Spinal cord (tissue), 9 donors: ENCODE measurements at regions not wholly inside any gene's neighbourhood (a gene's known extent, or its start where the extent isn't known, plus 50 kb on each side); places are given as distances from the start of the nearest gene placed in this dataset.

ENCODE experiments used
- DNase-seq, 6 donors: peaks; one replicate each; pipeline versions ENCODE4 v3.0.0 to v3.0.0-alpha.2; 2013 to 2015; ENCODE audit warnings: low spot score in 6 of 6, low read depth in 4 of 6
- H3K27ac ChIP-seq: one replicate; pipeline ENCODE4 v1.5.1; 2013; ENCODE audit warnings: low read depth, low read length, control low read depth
- H3K27me3 ChIP-seq: one replicate; pipeline ENCODE4 v1.6.1; 2013; ENCODE audit warnings: low read length; ENCODE audit not compliant: control insufficient read depth, insufficient read depth
- H3K36me3 ChIP-seq: one replicate; pipeline ENCODE4 v1.6.1; 2013; ENCODE audit warnings: low read length; ENCODE audit not compliant: control insufficient read depth, insufficient read depth
- H3K4me1 ChIP-seq: one replicate; pipeline ENCODE4 v1.6.1; 2013; ENCODE audit warnings: low read length; ENCODE audit not compliant: control insufficient read depth, insufficient read depth
- H3K4me3 ChIP-seq: one replicate; pipeline ENCODE4 v1.5.1; 2013; ENCODE audit warnings: low read depth, low read length, control low read depth
- H3K9me3 ChIP-seq: one replicate; pipeline ENCODE4 v1.6.1; 2013; ENCODE audit warnings: low read length; ENCODE audit not compliant: control insufficient read depth, insufficient read depth
- WGBS: methylation state at CpG from one replicate; pipeline ENCODE4 v1.1.5; 2013; ENCODE audit warnings: missing lambda C conversion rate; ENCODE audit not compliant: insufficient coverage; 5-methylcytosine and 5-hydroxymethylcytosine counted together
- donor health status: healthy.

DNA sequence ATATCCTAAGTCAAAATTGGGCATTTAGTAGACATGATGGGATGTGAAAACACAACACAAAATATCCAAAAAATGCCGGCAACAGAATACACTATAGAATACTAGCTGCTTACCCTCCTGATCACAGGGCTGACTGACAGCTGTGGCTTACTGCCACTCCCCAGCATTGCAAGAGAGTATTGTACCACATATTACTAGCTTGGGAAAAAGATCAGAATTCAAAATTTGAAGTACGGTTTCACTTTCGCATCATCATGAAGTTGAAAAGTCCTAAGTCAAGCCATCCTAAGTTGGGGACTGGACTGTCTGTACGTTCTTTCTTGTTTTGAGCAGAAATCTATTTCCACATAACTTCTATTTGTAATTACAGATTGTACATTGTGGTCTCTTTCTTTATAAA lies 851.4 kb downstream of the MAT2B start:
- H3K4me3 ChIP-seq: no peak overlapping the region
- H3K36me3 ChIP-seq: no peaks in the 10 kb centered on the region
- no CpG with 5 or more reads among the region's 4 CpGs for WGBS
- no peaks in the 10 kb centered on the region for H3K27me3 ChIP-seq
- no peaks in the 10 kb centered on the region for H3K4me1 ChIP-seq
- DNase-seq: no peak
- no peak overlapping the region for H3K27ac ChIP-seq
- no peaks in the 10 kb centered on the region for H3K9me3 ChIP-seq

DNA sequence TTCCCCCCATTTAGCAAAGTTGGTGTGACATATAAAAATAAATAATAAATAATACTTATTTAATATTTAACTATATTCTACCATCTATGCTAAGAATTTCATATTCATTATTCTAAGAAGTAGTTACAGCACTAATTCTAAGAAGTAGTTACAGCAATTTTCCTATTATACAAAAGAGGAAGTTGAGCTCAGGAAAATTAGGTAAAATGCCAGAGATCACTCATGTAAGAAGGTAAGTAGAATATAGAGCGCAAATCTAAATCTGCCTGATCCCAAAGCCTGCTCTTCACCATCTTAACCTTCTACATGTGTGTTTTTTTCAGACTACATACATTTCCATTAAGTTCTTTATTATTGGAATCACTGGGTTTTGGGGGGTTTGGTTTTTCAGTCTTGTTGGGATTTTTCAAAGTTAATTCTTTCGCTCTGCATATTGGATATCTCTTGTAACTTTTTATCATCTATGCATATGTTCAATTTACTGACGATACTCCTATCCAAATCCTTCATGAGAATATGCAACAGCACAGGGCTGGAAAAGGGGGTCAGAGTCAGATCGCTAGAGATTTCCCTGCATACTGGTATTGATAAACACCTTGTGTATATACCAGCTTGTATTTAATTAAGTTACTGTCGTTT lies 852.1 kb downstream of the MAT2B start:
- H3K4me3 ChIP-seq: no peak overlapping the region
- H3K36me3 ChIP-seq: no peaks in the 10 kb centered on the region
- H3K27ac ChIP-seq: no peak overlapping the region
- WGBS: no CpG with 5 or more reads among the region's 5 CpGs
- no peaks in the 10 kb centered on the region for H3K27me3 ChIP-seq
- DNase-seq: no peak
- H3K4me1 ChIP-seq: no peaks in the 10 kb centered on the region
- H3K9me3 ChIP-seq: no peaks in the 10 kb centered on the region

DNA sequence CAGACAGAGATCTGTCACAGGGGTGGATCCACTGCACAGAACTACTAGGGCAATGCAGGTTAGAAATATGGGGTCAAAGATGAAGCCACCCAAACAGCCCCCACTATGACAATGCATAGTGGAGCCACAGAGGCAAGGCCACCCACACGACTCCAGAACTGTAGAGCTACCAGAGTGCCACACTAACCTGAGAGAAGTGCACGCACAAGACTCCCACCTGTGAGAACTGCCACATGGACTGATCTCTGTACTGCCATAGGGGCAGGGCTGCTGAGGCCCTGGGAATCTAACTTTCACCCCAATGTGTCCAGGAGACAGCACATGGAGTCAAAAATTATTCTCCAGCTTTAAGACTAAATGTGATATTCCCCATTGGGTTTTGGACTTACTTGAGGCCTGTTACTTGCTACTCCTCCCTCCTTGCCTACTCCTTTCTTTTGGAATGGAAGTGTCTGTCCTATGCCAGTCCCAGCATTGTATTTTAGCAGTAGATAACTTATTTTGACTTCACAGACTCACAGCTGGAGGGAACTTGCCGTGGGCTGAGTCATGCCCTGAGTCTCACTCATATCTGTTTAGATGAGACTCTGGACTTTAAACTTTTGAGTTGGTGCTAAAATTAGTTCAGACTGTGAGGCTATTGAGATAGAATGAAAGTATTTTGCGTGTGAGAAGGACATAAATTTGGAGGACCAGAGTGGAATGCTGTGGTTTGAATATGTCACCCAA lies 853.3 kb downstream of the MAT2B start:
- WGBS: 89% methylated on average over 2 of the region's 4 CpGs
- Histone ChIP-seq H3K4me3 (no peak overlapping the region), H3K27ac (no peak overlapping the region), H3K4me1 (no peaks in the 10 kb centered on the region), H3K36me3 (no peaks in the 10 kb centered on the region), H3K27me3 (no peaks in the 10 kb centered on the region), H3K9me3 (no peaks in the 10 kb centered on the region)
- no peak for DNase-seq

- no peak overlapping the region for H3K4me3 ChIP-seq
- H3K27me3 ChIP-seq: no peaks in the 10 kb centered on the region
- DNase-seq: no peak
- H3K4me1 ChIP-seq: no peaks in the 10 kb centered on the region
- no peaks in the 10 kb centered on the region for H3K9me3 ChIP-seq
- WGBS: 97% methylated on average over 3 of the region's 4 CpGs
- no peak overlapping the region for H3K27ac ChIP-seq
- no peaks in the 10 kb centered on the region for H3K36me3 ChIP-seq
Measured at GRCh38 chr5:164359260-164360255, 854.1 kb downstream of the MAT2B start.

DNA sequence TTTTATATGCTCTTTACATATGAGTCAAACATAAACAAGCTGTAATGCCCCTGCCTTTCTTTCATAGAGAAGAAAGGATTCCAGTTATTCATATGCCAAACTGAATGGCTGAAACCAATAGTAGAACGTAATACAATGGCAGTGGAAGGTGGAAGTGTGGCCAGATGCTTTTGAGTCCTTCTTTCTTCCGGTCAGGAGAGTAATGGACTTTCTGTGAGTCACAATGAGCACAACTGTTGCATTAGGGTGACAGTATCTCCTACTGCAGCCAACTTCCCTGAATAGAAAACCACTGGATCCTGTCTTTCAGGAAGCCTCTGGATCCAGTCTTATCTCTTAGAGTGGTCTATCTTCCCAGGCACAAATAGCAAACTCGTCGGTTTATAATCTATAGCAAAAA lies 855.2 kb downstream of the MAT2B start:
- H3K4me3 ChIP-seq: no peak overlapping the region
- no peaks in the 10 kb centered on the region for H3K4me1 ChIP-seq
- no peak for DNase-seq
- no CpG with 5 or more reads among the region's 4 CpGs for WGBS
- H3K9me3 ChIP-seq: no peaks in the 10 kb centered on the region
- no peaks in the 10 kb centered on the region for H3K36me3 ChIP-seq
- no peak overlapping the region for H3K27ac ChIP-seq
- H3K27me3 ChIP-seq: no peaks in the 10 kb centered on the region

DNA sequence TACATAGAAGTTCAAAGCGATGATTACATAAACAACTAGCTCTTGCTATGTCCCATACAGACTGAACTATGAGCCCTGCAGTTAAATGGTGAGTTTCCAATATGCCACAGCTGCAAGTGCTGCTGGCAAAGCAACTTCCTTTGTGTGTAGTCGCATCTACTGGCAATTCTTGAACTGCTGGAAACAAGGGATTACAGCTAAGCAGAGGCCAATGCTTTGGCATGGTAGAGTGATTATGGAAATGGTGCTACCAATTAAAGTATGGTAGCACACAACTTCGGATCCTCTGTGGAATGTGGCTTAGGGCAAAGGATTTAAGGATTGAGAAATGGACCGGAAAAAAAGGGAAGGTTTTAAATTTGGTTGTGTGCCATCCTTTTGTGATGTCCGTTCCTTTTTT lies 856.6 kb downstream of the MAT2B start:
- peak in 3 of 6 donors; percentile 19 to 86 (median 32) for DNase-seq
- Histone ChIP-seq H3K9me3 (no peaks in the 10 kb centered on the region), H3K27ac (no peak overlapping the region), H3K27me3 (no peaks in the 10 kb centered on the region), H3K36me3 (no peaks in the 10 kb centered on the region), H3K4me1 (no peaks in the 10 kb centered on the region), H3K4me3 (no peak overlapping the region)
- 56% methylated on average over 3 of the region's 5 CpGs for whole genome bisulfite sequencing

GRCh38 chr5:164362835-164363234 lies 857.4 kb downstream of the MAT2B start:
- H3K4me1 ChIP-seq: no peaks in the 10 kb centered on the region
- H3K4me3 ChIP-seq: no peak overlapping the region
- no peaks in the 10 kb centered on the region for H3K9me3 ChIP-seq

GRCh38 chr5:164364237-164365208 lies 859.1 kb downstream of the MAT2B start:
- no peaks in the 10 kb centered on the region for H3K9me3 ChIP-seq
- H3K36me3 ChIP-seq: no peaks in the 10 kb centered on the region
- no peak overlapping the region for H3K27ac ChIP-seq
- H3K4me3 ChIP-seq: no peak overlapping the region
- peak in 3 of 6 donors; percentile 17 to 82 (median 77) for DNase-seq
- H3K4me1 ChIP-seq: no peaks in the 10 kb centered on the region
- no CpG with 5 or more reads among the region's 7 CpGs for WGBS
- no peaks in the 10 kb centered on the region for H3K27me3 ChIP-seq

More at GRCh38 chr5:164362835-164363234, 857.4 kb downstream of the MAT2B start:
- no peak for DNase-seq
- Histone ChIP-seq H3K36me3 (no peaks in the 10 kb centered on the region), H3K27me3 (no peaks in the 10 kb centered on the region), H3K27ac (no peak overlapping the region)

DNA sequence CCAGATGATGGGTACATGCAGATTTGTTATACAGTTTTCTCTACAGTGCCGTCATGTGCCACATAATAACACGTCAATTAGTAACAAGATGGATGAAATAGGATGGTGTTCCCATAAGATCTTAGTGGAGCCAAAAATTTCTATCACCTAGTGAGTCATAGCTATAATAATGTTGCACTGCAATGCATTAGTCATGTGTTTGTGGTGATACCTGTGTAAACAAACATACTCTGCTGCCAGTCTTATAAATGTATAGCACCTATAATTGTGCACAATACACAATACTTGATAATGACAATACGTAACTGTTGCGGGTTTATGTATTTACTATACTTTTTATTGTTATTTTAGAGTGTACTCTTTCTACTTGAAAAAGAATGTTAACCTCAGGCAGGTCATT lies 865.4 kb downstream of the MAT2B start:
- Histone ChIP-seq H3K4me3 (no peak overlapping the region), H3K4me1 (no peaks in the 10 kb centered on the region), H3K27me3 (no peaks in the 10 kb centered on the region), H3K27ac (no peak overlapping the region), H3K36me3 (no peaks in the 10 kb centered on the region), H3K9me3 (no peaks in the 10 kb centered on the region)
- DNase-seq: no peak
- WGBS: no CpG with 5 or more reads among the region's 4 CpGs
